AG04450 (cell line): ENCODE measurements at regions not wholly inside any gene's neighbourhood (a gene's known extent, or its start where the extent isn't known, plus 50 kb on each side); places are given as distances from the start of the nearest gene placed in this dataset.

ENCODE experiments used
- CTCF ChIA-PET: fragments of 300-600, 350-600 bp; formaldehyde crosslinking; extraction: SDS; loops from one replicate; lab custom pipeline; 2022; ENCODE audit warnings: antibody characterized with exemption, inconsistent platforms; lab: Charles Lee
- POLR2A ChIA-PET: fragments of 350-600 bp; formaldehyde crosslinking; extraction: SDS; loops from one replicate; lab custom pipeline; 2021; ENCODE audit warnings: antibody characterized with exemption, inconsistent platforms; lab: Yijun Ruan, JAX
- DNase-seq: peaks from one replicate; pipeline ENCODE4 v3.0.0-alpha.2; 2011; ENCODE audit warnings: low read depth, low spot score
- H3K27ac ChIP-seq: one replicate; pipeline ENCODE4 v1.5.1; 2012; ENCODE audit warnings: low read depth, low read length, control low read depth
- H3K27me3 ChIP-seq: one replicate; pipeline ENCODE4 v1.6.0; 2012; ENCODE audit warnings: low read length; ENCODE audit not compliant: control insufficient read depth, insufficient read depth
- H3K4me3 ChIP-seq: 2 replicates; pipeline ENCODE4 v1.5.1; 2011; ENCODE audit warnings: mild to moderate bottlenecking, low read depth, low read length, control low read depth
- H3K9me3 ChIP-seq: 2 replicates; pipeline ENCODE4 v1.5.1; 2012; ENCODE audit warnings: low read length; ENCODE audit not compliant: control insufficient read depth, insufficient read depth
- TF ChIP-seq, protein P1 (sequence below): IDR thresholded peaks from 2 replicates; pipeline ENCODE4 v1.5.1; 2011; ENCODE audit warnings: low read depth, low read length, control low read depth, inconsistent platforms

DNA sequence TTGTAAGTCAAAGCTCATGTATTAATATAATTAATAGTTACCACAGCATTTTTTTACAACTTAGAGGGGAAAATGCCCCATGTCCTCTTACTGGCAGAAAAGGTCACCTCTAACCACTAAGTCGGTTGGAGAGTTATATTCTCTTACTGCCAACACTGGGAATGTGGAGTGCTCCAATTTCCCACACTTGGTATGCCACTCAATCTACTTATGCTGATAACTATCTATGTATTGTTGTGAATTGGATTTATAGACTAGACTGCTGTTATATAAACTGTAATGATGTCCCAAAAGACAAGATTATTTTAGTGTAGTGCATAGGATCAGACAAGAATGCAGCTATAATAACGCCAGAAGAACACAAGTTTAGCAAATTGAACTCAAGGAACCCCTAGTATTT, 2385.2 kb upstream of the C9orf72 start:
- no peak for DNase-seq
- Histone ChIP-seq H3K27ac (no peak overlapping the region), H3K27me3 (no peaks in the 10 kb centered on the region), H3K9me3 (0 out of 2 replicates have a peak, but pooled peaks cover 2% of the 10 kb centered on the region), H3K4me3 (no peak overlapping the region)
- ChIA-PET CTCF (no interaction called here), POLR2A (no interaction called here)
- TF ChIP-seq, protein P1, sequence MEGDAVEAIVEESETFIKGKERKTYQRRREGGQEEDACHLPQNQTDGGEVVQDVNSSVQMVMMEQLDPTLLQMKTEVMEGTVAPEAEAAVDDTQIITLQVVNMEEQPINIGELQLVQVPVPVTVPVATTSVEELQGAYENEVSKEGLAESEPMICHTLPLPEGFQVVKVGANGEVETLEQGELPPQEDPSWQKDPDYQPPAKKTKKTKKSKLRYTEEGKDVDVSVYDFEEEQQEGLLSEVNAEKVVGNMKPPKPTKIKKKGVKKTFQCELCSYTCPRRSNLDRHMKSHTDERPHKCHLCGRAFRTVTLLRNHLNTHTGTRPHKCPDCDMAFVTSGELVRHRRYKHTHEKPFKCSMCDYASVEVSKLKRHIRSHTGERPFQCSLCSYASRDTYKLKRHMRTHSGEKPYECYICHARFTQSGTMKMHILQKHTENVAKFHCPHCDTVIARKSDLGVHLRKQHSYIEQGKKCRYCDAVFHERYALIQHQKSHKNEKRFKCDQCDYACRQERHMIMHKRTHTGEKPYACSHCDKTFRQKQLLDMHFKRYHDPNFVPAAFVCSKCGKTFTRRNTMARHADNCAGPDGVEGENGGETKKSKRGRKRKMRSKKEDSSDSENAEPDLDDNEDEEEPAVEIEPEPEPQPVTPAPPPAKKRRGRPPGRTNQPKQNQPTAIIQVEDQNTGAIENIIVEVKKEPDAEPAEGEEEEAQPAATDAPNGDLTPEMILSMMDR, result no peak

DNA sequence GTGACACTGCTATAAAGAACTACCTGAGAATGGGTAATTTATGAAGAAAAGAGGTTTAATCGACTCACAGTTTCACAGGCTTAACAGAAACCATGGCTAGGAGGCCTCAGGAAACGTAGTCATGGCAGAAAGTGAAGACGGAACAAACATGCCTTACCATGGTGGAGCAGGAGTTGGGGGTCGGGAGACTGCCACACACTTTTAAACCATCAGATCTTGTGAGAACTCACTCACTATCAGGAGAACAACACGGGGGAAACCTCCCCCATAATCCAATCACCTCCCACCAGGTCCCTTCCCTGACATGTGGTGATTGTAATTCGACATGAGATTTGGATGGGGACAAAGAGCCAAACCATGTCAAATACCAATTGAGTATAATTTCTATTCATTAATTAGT, 2392.6 kb upstream of the C9orf72 start:
- Histone ChIP-seq H3K27me3 (no peaks in the 10 kb centered on the region), H3K27ac (no peak overlapping the region), H3K4me3 (no peak overlapping the region), H3K9me3 (peaks cover 20% of the 10 kb centered on the region)
- no peak for DNase-seq
- CTCF ChIA-PET, result no interaction called here
- TF ChIP-seq, protein P1, result no peak
- POLR2A ChIA-PET, result interaction anchor here (0.6 kb wide), 1 partner anchor 10 kb away, joined by 3 read pairs; no protein-coding TSS in a partner anchor

DNA sequence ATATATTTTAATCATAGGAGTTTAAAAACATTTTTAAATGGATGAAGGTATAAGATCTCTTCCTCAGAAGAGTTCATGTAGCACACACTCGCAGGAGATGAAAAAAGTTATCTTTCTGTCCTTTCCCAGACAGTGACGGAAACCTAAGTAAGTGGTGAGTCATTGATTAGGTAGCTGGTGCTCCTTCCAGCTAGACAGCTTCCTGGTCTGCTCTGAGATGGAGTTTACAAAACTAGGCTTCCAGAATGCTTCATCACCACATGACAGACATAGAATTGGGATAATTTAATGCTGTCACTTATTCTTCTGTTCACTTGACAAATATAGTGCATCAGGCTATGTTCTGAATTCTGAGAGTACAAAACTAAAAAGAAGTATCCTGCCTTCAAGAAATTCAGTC, 2393.0 kb upstream of the C9orf72 start:
- Histone ChIP-seq H3K27me3 (no peaks in the 10 kb centered on the region), H3K27ac (no peak overlapping the region), H3K9me3 (peaks cover 20% of the 10 kb centered on the region), H3K4me3 (no peak overlapping the region)
- ChIA-PET POLR2A (interaction anchor here (0.6 kb wide), 1 partner anchor 11 kb away, joined by 3 read pairs; no protein-coding TSS in a partner anchor), CTCF (no interaction called here)
- TF ChIP-seq, protein P1, result no peak
- DNase-seq, result no peak

DNA sequence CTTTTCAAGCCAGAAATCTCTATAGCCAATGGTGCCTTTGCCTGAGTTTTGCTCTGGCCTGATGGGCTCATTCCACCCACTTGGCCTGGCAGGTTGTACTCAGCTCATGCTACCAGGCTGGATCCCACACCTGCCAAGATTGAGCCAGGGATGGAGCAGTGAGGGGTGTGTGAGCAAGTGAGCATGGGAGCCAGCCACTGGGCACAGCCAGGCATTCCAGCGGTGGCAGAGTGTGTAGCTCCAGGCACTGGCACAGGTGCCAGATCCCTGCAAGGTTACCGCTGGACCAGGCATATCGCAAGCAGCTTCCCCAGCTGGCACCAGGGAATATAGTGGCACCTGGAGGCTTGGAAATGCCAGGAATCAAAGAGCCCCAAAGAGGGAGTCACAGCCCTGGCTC, 2395.6 kb upstream of the C9orf72 start:
- no peak overlapping the region for H3K4me3 ChIP-seq
- CTCF ChIA-PET, result no interaction called here
- no peak overlapping the region for H3K27ac ChIP-seq
- H3K9me3 ChIP-seq, result peaks cover 21% of the 10 kb centered on the region
- TF ChIP-seq, protein P1, result no peak
- POLR2A ChIA-PET, result no interaction called here
- no peaks in the 10 kb centered on the region for H3K27me3 ChIP-seq
- DNase-seq, result no peak

DNA sequence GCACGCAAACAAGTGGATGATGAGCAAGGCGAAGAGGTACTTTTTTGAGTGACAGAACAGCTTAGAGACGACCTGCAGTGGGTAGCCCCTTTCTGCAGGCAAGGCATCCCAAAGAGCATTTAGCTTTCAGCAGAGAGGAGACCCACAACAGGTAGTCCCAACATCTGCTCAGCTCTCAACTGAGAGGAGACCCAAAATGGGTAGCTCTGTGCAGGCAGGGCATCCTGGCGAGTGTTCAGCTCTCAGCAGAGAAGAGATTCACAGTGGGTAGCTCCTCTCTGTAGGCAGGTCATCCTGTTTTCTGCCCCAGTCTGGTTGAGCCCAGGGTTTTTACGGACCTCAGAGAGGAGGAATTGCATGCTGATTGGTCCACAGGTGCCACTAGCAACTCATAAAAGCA, 2396.1 kb upstream of the C9orf72 start:
- POLR2A ChIA-PET, result no interaction called here

More for the DNA sequence above, 2396.1 kb upstream of the C9orf72 start:
- no peak overlapping the region for H3K4me3 ChIP-seq
- DNase-seq, result no peak
- H3K27ac ChIP-seq, result no peak overlapping the region
- TF ChIP-seq, protein P1, result no peak
- CTCF ChIA-PET, result no interaction called here
- peaks cover 21% of the 10 kb centered on the region for H3K9me3 ChIP-seq
- no peaks in the 10 kb centered on the region for H3K27me3 ChIP-seq
